H9 (cell line): ENCODE measurements at regions not wholly inside any gene's neighbourhood (a gene's known extent, or its start where the extent isn't known, plus 50 kb on each side); places are given as distances from the start of the nearest gene placed in this dataset.

Experiments used
- DNase-seq: peaks from one replicate; pipeline ENCODE4 v3.0.0-alpha.2; 2017
- H2AFZ ChIP-seq: one replicate; pipeline ENCODE4 v1.6.1; 2013; ENCODE audit warnings: mild to moderate bottlenecking, low read length, control low read depth, moderate library complexity
- H2AK5ac ChIP-seq: 2 replicates; pipeline ENCODE4 v1.6.1; 2013; ENCODE audit warnings: low read length, control low read depth, mixed read lengths; ENCODE audit not compliant: insufficient read length
- H2BK120ac ChIP-seq: one replicate; pipeline ENCODE4 v1.6.1; 2013; ENCODE audit warnings: low read depth, mild to moderate bottlenecking, low read length, control low read depth, inconsistent platforms; ENCODE audit not compliant: poor library complexity, severe bottlenecking
- H2BK12ac ChIP-seq: 2 replicates; pipeline ENCODE4 v1.6.1; 2013; ENCODE audit warnings: low read length, control low read depth, mixed read lengths, low read depth; ENCODE audit not compliant: insufficient read length
- H2BK15ac ChIP-seq: 2 replicates; pipeline ENCODE4 v1.6.1; 2013; ENCODE audit warnings: low read depth, low read length, control low read depth
- H2BK20ac ChIP-seq: one replicate; pipeline ENCODE4 v1.6.1; 2013; ENCODE audit warnings: low read depth, mild to moderate bottlenecking, low read length, control low read depth, inconsistent platforms; ENCODE audit not compliant: poor library complexity, severe bottlenecking
- H2BK5ac ChIP-seq: 2 replicates; pipeline ENCODE4 v1.6.1; 2013; ENCODE audit warnings: low read length, control low read depth, mixed read lengths; ENCODE audit not compliant: insufficient read length
- H3K14ac ChIP-seq: 2 replicates; pipeline ENCODE4 v1.6.1; 2013; ENCODE audit warnings: low read length, control low read depth; ENCODE audit not compliant: insufficient read depth
- H3K18ac ChIP-seq: 2 replicates; pipeline ENCODE4 v1.6.1; 2013; ENCODE audit warnings: low read depth, mild to moderate bottlenecking, mixed read lengths, low read length, control low read depth; ENCODE audit not compliant: insufficient read length
- H3K23ac ChIP-seq: 2 replicates; pipeline ENCODE4 v1.6.1; 2013; ENCODE audit warnings: low read length, control low read depth, mixed read lengths, low read depth; ENCODE audit not compliant: insufficient read length
- H3K23me2 ChIP-seq: 2 replicates; pipeline ENCODE4 v1.6.1; 2013; ENCODE audit warnings: low read depth, mild to moderate bottlenecking, mixed read lengths, low read length, control low read depth; ENCODE audit not compliant: insufficient read length, poor library complexity, severe bottlenecking
- H3K27ac ChIP-seq: 2 replicates; pipeline ENCODE4 v1.5.1; 2013; ENCODE audit warnings: low read length, control low read depth, mixed read lengths, low read depth; ENCODE audit not compliant: insufficient read length
- H3K27me3 ChIP-seq: 2 replicates; pipeline ENCODE4 v1.6.1; 2013; ENCODE audit warnings: low read length, control low read depth, inconsistent platforms; ENCODE audit not compliant: insufficient read depth
- H3K4ac ChIP-seq: 2 replicates; pipeline ENCODE4 v1.6.1; 2013; ENCODE audit warnings: low read depth, mild to moderate bottlenecking, control low read depth, inconsistent platforms, low read length, moderate library complexity
- H3K4me1 ChIP-seq: 2 replicates; pipeline ENCODE4 v1.6.1; 2013; ENCODE audit warnings: low read length, control low read depth, inconsistent platforms; ENCODE audit not compliant: insufficient read depth
- H3K4me2 ChIP-seq: 2 replicates; pipeline ENCODE4 v1.6.1; 2013; ENCODE audit warnings: low read length, control low read depth, mixed read lengths; ENCODE audit not compliant: insufficient read length, insufficient read depth
- H3K56ac ChIP-seq: 2 replicates; pipeline ENCODE4 v1.6.1; 2013; ENCODE audit warnings: low read depth, mild to moderate bottlenecking, mixed read lengths, low read length, control low read depth; ENCODE audit not compliant: insufficient read length
- H3K79me1 ChIP-seq: 2 replicates; pipeline ENCODE4 v1.6.1; 2013; ENCODE audit warnings: low read depth, mild to moderate bottlenecking, moderate library complexity, low read length, control low read depth, inconsistent platforms; ENCODE audit not compliant: insufficient read depth, poor library complexity, severe bottlenecking
- H3K79me2 ChIP-seq: 2 replicates; pipeline ENCODE4 v1.6.1; 2013; ENCODE audit warnings: low read length, control low read depth, inconsistent platforms; ENCODE audit not compliant: insufficient read depth
- H3K9ac ChIP-seq: 2 replicates; pipeline ENCODE4 v1.6.1; 2013; ENCODE audit warnings: low read length, control low read depth, mixed read lengths; ENCODE audit not compliant: insufficient read length; ENCODE audit errors: extremely low read depth
- H3K9me3 ChIP-seq: one replicate; pipeline ENCODE4 v1.6.1; 2013; ENCODE audit warnings: low read depth, low read length, inconsistent platforms; ENCODE audit not compliant: control insufficient read depth
- H3T11ph ChIP-seq: one replicate; pipeline ENCODE4 v1.6.1; 2013; ENCODE audit warnings: mild to moderate bottlenecking, low read length, control low read depth, inconsistent platforms
- H4K20me1 ChIP-seq: one replicate; pipeline ENCODE4 v1.6.1; 2013; ENCODE audit not compliant: control insufficient read depth, insufficient read length, insufficient read depth
- H4K5ac ChIP-seq: 2 replicates; pipeline ENCODE4 v1.6.1; 2013; ENCODE audit warnings: low read depth, mild to moderate bottlenecking, mixed read lengths, low read length, control low read depth; ENCODE audit not compliant: insufficient read length
- H4K8ac ChIP-seq: replicated peaks from 2 replicates; pipeline ENCODE4 v1.6.1; 2013; ENCODE audit warnings: low read length, control low read depth, mixed read lengths, low read depth; ENCODE audit not compliant: insufficient read length
- H4K91ac ChIP-seq: 2 replicates; pipeline ENCODE4 v1.6.1; 2013; ENCODE audit warnings: low read depth, mild to moderate bottlenecking, moderate library complexity, mixed read lengths, low read length, control low read depth; ENCODE audit not compliant: insufficient read length
- H3K27ac Mint-ChIP-seq, 3 experiments: 2 replicates in 2 of 3; 3 replicates in 1 of 3; pipeline ENCODE4 v1.8.0; 2020 to 2021; ENCODE audit warnings: mixed read lengths in 3 of 3, mild to moderate bottlenecking in 1 of 3, moderate library complexity in 1 of 3
- H3K27me3 Mint-ChIP-seq: 2 replicates; pipeline ENCODE4 v1.8.0; 2021; ENCODE audit warnings: low read depth, mild to moderate bottlenecking, moderate library complexity, mixed read lengths
- H3K36me3 Mint-ChIP-seq, 3 experiments: 2 replicates in 2 of 3; 3 replicates in 1 of 3; pipeline ENCODE4 v1.8.0; 2020 to 2021; ENCODE audit warnings: low read depth in 3 of 3, mixed read lengths in 3 of 3; ENCODE audit not compliant: insufficient read depth in 1 of 3
- H3K4me1 Mint-ChIP-seq, 2 experiments: 2 replicates each; pipeline ENCODE4 v1.8.0; 2020; ENCODE audit warnings: mixed read lengths in 2 of 2
- H3K4me3 Mint-ChIP-seq, 2 experiments: 2 replicates in 1 of 2; 3 replicates in 1 of 2; pipeline ENCODE4 v1.8.0; 2020 to 2021; ENCODE audit warnings: mild to moderate bottlenecking in 2 of 2, mixed read lengths in 2 of 2, moderate library complexity in 1 of 2
- H3K9me3 Mint-ChIP-seq, 2 experiments: 2 replicates in 1 of 2; 3 replicates in 1 of 2; pipeline ENCODE4 v1.8.0; 2020; ENCODE audit warnings: mild to moderate bottlenecking in 2 of 2, mixed read lengths in 2 of 2, moderate library complexity in 1 of 2
- CTCF ChIP-seq: fragments of 200-600 bp; sonication (generic); conservative IDR thresholded peaks from 3 replicates; pipeline ENCODE4 v1.8.0; 2021; ENCODE audit warnings: antibody characterized with exemption, mild to moderate bottlenecking
- WGBS: extraction: QIAGEN DNeasy Blood & Tissue Kit; methylation state at CpG from one replicate; pipeline ENCODE4 v1.1.7; 2013; ENCODE audit warnings: missing lambda C conversion rate, low lambda C conversion rate, mixed read lengths; ENCODE audit not compliant: insufficient read length; ENCODE audit errors: extremely low coverage; 5-methylcytosine and 5-hydroxymethylcytosine counted together

- no CpG with 5 or more reads among the region's 7 CpGs for WGBS
- no peak for TF ChIP-seq CTCF
- H3K27ac Mint-ChIP-seq, result no peak overlapping the region
- no peaks in the 10 kb centered on the region for H3K79me2 ChIP-seq
- no peaks in the 10 kb centered on the region for H4K20me1 ChIP-seq
- no peak overlapping the region for H3T11ph ChIP-seq
- H2BK15ac ChIP-seq, result no peak overlapping the region
- no peak overlapping the region for H3K14ac ChIP-seq
- no peak overlapping the region for H3K4me3 Mint-ChIP-seq
- H3K23me2 ChIP-seq, result no peaks in the 10 kb centered on the region
- no peaks in the 10 kb centered on the region for H3K9me3 Mint-ChIP-seq
- no peak overlapping the region for H2BK12ac ChIP-seq
- H3K4ac ChIP-seq, result no peak overlapping the region
- no peak overlapping the region for H2BK120ac ChIP-seq
- H4K5ac ChIP-seq, result no peak overlapping the region
- no peak overlapping the region for H3K27ac ChIP-seq
- no peak overlapping the region for H2BK5ac ChIP-seq
- DNase-seq, result no peak
- no peak overlapping the region for H3K18ac ChIP-seq
- no peaks in the 10 kb centered on the region for H3K79me1 ChIP-seq
- no peak overlapping the region for H3K23ac ChIP-seq
- H3K4me1 Mint-ChIP-seq, result peaks cover 4 to 11% of the 10 kb centered on the region in 2 experiments
- no peak overlapping the region for H3K4me2 ChIP-seq
- no peak overlapping the region for H3K56ac ChIP-seq
- H3K9ac ChIP-seq, result no peak overlapping the region
- H3K9me3 ChIP-seq, result no peaks in the 10 kb centered on the region
- H3K4me1 ChIP-seq, result no peaks in the 10 kb centered on the region
- H4K8ac ChIP-seq, result no peak overlapping the region
- H2AK5ac ChIP-seq, result no peak overlapping the region
- H2BK20ac ChIP-seq, result no peak overlapping the region
- H3K27me3 ChIP-seq, result no peaks in the 10 kb centered on the region
- H4K91ac ChIP-seq, result no peak overlapping the region
- H3K27me3 Mint-ChIP-seq, result peaks cover 2% of the 10 kb centered on the region; the same call in 1 of the 2 replicates
- no peak overlapping the region for H2AFZ ChIP-seq
- no peaks in the 10 kb centered on the region for H3K36me3 Mint-ChIP-seq
Measured at GRCh38 chr1:40914927-40915569, 52.9 kb upstream of the CITED4 start.
